Smooth muscle cell (in vitro differentiated cells): ENCODE measurements at regions not wholly inside any gene's neighbourhood (a gene's known extent, or its start where the extent isn't known, plus 50 kb on each side); places are given as distances from the start of the nearest gene placed in this dataset.

Experiments
- DNase-seq: peaks from one replicate; lab custom pipeline; 2025; ENCODE audit not compliant: unreplicated experiment; lab: John Stamatoyannopoulos, UW
- H2AFZ ChIP-seq: fragments of 200-600 bp; sonication (generic); 2 replicates; pipeline ENCODE4 v1.6.0; 2016; ENCODE audit warnings: antibody characterized with exemption, low read depth, mild to moderate bottlenecking
- H3F3A ChIP-seq: fragments of 200-600 bp; sonication (generic); 2 replicates; pipeline ENCODE4 v1.6.0; 2017; ENCODE audit warnings: antibody characterized with exemption, low read depth
- H3K27ac ChIP-seq: fragments of 200-600 bp; sonication (generic); 2 replicates; pipeline ENCODE4 v1.5.1; 2016; ENCODE audit warnings: low read depth, mild to moderate bottlenecking
- H3K27me3 ChIP-seq: fragments of 200-600 bp; sonication (generic); 2 replicates; pipeline ENCODE4 v1.6.1; 2016; ENCODE audit warnings: low read depth, mild to moderate bottlenecking
- H3K36me3 ChIP-seq: fragments of 200-600 bp; sonication (generic); 2 replicates; pipeline ENCODE4 v1.5.1; 2016; ENCODE audit warnings: low read depth
- H3K4me1 ChIP-seq: fragments of 200-600 bp; sonication (generic); 2 replicates; pipeline ENCODE4 v1.5.1; 2016; ENCODE audit warnings: low read depth
- H3K4me2 ChIP-seq: fragments of 200-600 bp; sonication (generic); 2 replicates; pipeline ENCODE4 v1.6.0; 2016; ENCODE audit warnings: mild to moderate bottlenecking
- H3K4me3 ChIP-seq: fragments of 200-600 bp; sonication (generic); 2 replicates; pipeline ENCODE4 v1.5.1; 2016; ENCODE audit warnings: mild to moderate bottlenecking
- H3K79me2 ChIP-seq: fragments of 200-600 bp; sonication (generic); 2 replicates; pipeline ENCODE4 v1.6.0; 2016; ENCODE audit warnings: low read depth, mild to moderate bottlenecking
- H3K9ac ChIP-seq: fragments of 200-600 bp; sonication (generic); 2 replicates; pipeline ENCODE4 v1.6.0; 2016; ENCODE audit warnings: low read depth
- H3K9me3 ChIP-seq: fragments of 200-600 bp; sonication (generic); replicated peaks from 2 replicates; pipeline ENCODE4 v1.5.1; 2016; ENCODE audit warnings: low read depth
- H4K20me1 ChIP-seq: fragments of 200-600 bp; sonication (generic); 2 replicates; pipeline ENCODE4 v1.6.0; 2016; ENCODE audit warnings: low read depth
- WGBS: methylation state at CpG from one replicate; pipeline ENCODE4 v1.1.7; 2016; ENCODE audit warnings: low lambda C conversion rate; 5-methylcytosine and 5-hydroxymethylcytosine counted together
- TF ChIP-seq, protein P1 (sequence below): fragments of 200-600 bp; sonication (generic); IDR thresholded peaks from 2 replicates; pipeline ENCODE4 v1.5.1; 2017; ENCODE audit warnings: borderline replicate concordance, mild to moderate bottlenecking, antibody characterized with exemption; ENCODE audit not compliant: insufficient read depth, poor library complexity, severe bottlenecking

DNA sequence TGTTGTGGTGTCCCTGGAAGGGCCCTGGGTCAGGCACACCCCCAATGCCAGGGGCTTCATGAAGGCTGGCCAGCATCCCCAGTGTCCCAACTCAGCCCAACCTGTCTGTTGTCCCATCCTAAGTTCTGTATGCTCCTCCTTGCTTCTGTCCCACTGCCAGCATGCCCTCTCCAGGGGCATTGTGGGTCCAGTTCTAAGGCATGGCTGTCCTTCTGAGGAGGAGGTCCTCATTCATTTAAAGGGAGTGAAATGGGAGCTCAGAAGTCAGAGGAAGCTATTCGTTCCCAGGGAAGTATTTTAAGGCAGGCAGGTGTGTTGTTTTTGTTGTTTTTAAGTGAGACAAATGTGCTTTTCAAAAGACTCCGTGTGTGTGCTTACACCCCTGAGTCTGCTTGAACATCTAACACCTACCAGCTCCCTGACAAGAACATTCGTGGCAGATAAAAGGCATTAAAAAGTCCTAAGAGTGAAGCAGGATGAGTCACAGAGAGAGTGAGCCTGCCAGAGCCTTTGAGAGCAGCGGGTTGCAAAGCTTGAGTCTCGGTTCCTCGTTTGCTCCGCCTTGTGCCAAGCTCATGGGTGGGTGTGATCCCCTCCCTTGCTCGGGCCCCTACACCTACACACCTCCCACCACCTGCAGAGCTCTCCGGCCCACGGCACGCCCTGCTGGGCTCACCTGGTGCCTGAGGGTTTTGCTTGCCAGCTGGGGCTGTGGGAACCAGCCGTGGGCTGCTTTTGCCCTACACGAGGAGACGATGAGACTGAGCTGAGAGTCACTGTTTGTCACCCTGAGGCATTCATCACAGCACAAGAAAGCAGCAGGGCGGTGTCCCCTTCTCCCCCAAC, 183.4 kb upstream of the TOPAZ1 start:
- Histone ChIP-seq H3K27ac (no peak overlapping the region), H3K4me2 (peak overlapping the region; percentile 79), H3K4me3 (no peak overlapping the region), H4K20me1 (no peaks in the 10 kb centered on the region), H3F3A (no peaks in the 10 kb centered on the region), H3K27me3 (peaks cover 60% of the 10 kb centered on the region), H3K9me3 (no peaks in the 10 kb centered on the region), H3K9ac (no peak overlapping the region), H3K79me2 (no peaks in the 10 kb centered on the region), H3K36me3 (no peaks in the 10 kb centered on the region), H2AFZ (no peak overlapping the region), H3K4me1 (peaks cover 9% of the 10 kb centered on the region)
- TF ChIP-seq, protein P1, sequence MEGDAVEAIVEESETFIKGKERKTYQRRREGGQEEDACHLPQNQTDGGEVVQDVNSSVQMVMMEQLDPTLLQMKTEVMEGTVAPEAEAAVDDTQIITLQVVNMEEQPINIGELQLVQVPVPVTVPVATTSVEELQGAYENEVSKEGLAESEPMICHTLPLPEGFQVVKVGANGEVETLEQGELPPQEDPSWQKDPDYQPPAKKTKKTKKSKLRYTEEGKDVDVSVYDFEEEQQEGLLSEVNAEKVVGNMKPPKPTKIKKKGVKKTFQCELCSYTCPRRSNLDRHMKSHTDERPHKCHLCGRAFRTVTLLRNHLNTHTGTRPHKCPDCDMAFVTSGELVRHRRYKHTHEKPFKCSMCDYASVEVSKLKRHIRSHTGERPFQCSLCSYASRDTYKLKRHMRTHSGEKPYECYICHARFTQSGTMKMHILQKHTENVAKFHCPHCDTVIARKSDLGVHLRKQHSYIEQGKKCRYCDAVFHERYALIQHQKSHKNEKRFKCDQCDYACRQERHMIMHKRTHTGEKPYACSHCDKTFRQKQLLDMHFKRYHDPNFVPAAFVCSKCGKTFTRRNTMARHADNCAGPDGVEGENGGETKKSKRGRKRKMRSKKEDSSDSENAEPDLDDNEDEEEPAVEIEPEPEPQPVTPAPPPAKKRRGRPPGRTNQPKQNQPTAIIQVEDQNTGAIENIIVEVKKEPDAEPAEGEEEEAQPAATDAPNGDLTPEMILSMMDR, result no peak
- DNase-seq, result peak; percentile 5
- 11% methylated on average over 15 of the region's 15 CpGs for WGBS

DNA sequence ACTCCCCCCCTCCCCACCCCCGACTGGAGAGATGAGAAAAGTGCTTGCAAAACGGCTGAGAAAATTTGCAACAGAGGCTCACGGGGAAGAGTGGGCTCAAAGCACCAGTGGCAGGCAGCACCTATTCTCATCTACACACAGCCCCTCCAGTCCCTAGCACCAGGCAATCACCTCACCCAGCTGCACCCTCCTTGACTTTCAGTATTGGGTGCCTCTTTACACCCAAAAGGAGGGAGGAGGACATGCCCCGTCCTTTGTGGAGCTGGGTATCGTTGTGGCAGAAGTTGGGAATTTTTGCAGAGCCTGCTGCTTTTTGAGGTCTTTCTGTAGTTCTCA, 182.8 kb upstream of the TOPAZ1 start:
- Histone ChIP-seq H3K9ac (no peak overlapping the region), H3K9me3 (no peaks in the 10 kb centered on the region), H3K36me3 (no peaks in the 10 kb centered on the region), H3K27me3 (peaks cover 56% of the 10 kb centered on the region), H3K79me2 (no peaks in the 10 kb centered on the region), H3K4me2 (no peak overlapping the region), H3K27ac (no peak overlapping the region), H4K20me1 (no peaks in the 10 kb centered on the region), H2AFZ (no peak overlapping the region), H3K4me1 (peaks cover 9% of the 10 kb centered on the region), H3F3A (no peaks in the 10 kb centered on the region), H3K4me3 (no peak overlapping the region)
- TF ChIP-seq, protein P1, result no peak
- WGBS, result 48% methylated on average over 4 of the region's 5 CpGs
- no peak for DNase-seq

DNA sequence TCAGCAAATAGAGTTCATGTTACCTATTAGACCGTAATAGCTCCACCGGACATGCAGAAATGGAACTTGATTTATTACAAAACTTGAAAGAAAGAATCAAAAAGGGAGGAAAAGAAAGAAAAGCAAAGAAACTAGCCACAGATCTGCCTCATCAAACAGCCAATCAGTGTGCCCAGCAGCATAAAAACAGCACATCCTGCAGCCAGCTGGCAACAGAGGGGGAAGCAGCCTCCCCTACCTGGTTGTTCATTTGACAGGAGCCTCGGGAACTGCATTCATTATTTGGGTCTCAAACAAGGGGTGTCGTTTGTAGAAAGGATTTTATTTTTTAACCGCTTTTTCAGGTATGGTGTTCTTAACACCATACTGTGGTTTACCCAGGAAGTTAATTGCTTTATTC, 181.5 kb upstream of the TOPAZ1 start:
- H2AFZ ChIP-seq, result no peak overlapping the region
- H3K9me3 ChIP-seq, result no peaks in the 10 kb centered on the region
- TF ChIP-seq, protein P1, result no peak
- no peak overlapping the region for H3K27ac ChIP-seq
- H3K4me1 ChIP-seq, result peaks cover 9% of the 10 kb centered on the region
- H3K4me3 ChIP-seq, result no peak overlapping the region
- WGBS, result 92% methylated on average over 5 of the region's 5 CpGs
- no peaks in the 10 kb centered on the region for H3K79me2 ChIP-seq
- peaks cover 45% of the 10 kb centered on the region for H3K27me3 ChIP-seq
- H3K4me2 ChIP-seq, result no peak overlapping the region
- H3F3A ChIP-seq, result no peaks in the 10 kb centered on the region
- no peak for DNase-seq
- H3K9ac ChIP-seq, result no peak overlapping the region
- no peaks in the 10 kb centered on the region for H4K20me1 ChIP-seq
- H3K36me3 ChIP-seq, result no peaks in the 10 kb centered on the region

DNA sequence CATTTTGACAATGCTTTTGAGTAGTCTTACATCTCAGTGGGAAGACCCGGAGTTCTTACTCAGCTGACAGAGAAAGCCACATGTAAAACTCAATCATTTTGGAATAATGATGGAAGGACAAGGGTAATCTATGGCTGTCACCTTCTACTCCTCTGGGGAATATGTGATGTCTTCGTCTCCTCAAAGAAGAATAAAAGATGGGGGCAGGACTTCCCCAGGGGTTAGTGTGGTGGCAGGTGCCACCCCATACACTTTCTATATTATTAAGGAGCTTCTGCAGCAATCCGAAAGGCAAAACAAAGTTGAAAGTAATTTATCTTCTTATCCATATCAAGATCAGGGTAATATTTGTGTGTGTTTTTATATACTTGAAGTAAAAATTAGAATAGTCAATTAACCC, 180.4 kb upstream of the TOPAZ1 start:
- Histone ChIP-seq H3K4me1 (peaks cover 6% of the 10 kb centered on the region), H3K4me3 (no peak overlapping the region), H3K9me3 (no peaks in the 10 kb centered on the region), H3K79me2 (no peaks in the 10 kb centered on the region), H3K27ac (no peak overlapping the region), H3K27me3 (peaks cover 45% of the 10 kb centered on the region), H3F3A (no peaks in the 10 kb centered on the region), H4K20me1 (no peaks in the 10 kb centered on the region), H3K9ac (no peak overlapping the region), H3K36me3 (no peaks in the 10 kb centered on the region), H3K4me2 (no peak overlapping the region), H2AFZ (no peak overlapping the region)
- no peak for DNase-seq
- TF ChIP-seq, protein P1, result no peak
- WGBS, result 91% methylated on average over 3 of the region's 3 CpGs
